GM10266 (cell line): ENCODE measurements at regions not wholly inside any gene's neighbourhood (a gene's known extent, or its start where the extent isn't known, plus 50 kb on each side); places are given as distances from the start of the nearest gene placed in this dataset.

Experiments used
- DNase-seq: peaks from one replicate; pipeline ENCODE4 v3.0.0; 2012; ENCODE audit errors: extremely low spot score
- CTCF ChIP-seq: IDR thresholded peaks from 2 replicates; pipeline ENCODE4 v1.5.1; 2012; ENCODE audit warnings: mild to moderate bottlenecking, low read depth; ENCODE audit not compliant: control insufficient read depth, insufficient read depth; ENCODE audit errors: missing control alignments

- no peak for TF ChIP-seq CTCF
- DNase-seq = no peak
Measured at GRCh38 chr18:72605376-72605775, 61.2 kb upstream of the CBLN2 start.

- DNase-seq = no peak
- TF ChIP-seq CTCF = no peak
Measured at GRCh38 chr18:72601944-72602343, 57.8 kb upstream of the CBLN2 start.

DNA sequence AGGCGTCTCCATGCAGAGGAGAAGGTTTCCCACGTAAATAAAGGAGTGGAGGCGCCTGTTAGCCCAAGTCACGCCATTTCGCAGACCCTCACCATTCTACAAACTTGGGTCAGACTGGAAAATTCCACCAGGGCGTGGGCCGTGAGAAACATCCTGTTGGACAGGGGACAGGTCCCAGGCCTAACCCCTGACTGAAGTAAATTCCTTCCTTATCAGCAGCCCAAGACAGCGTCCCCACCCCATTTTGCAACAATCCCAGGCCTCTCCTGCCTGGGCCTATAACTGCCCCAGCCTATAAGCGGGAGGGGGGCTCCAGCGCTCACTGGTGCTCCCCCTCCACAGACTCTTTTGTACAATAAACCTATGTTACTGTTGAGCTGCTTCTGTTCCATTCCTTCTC, 57.3 kb upstream of the CBLN2 start:
- TF ChIP-seq CTCF = no peak
- DNase-seq = no peak
